Keratinocyte (primary cell): ENCODE measurements at regions not wholly inside any gene's neighbourhood (a gene's known extent, or its start where the extent isn't known, plus 50 kb on each side); places are given as distances from the start of the nearest gene placed in this dataset.

Experiments used
- DNase-seq: peaks from one replicate; pipeline ENCODE4 v3.0.0-alpha.2; 2011; ENCODE audit warnings: low read depth, missing footprints, low spot score
- FAIRE-seq: peaks from 2 replicates; lab custom pipeline; 2011; peaks lifted over from hg19 to GRCh38; lab: Jason Lieb, UNC
- H2AFZ ChIP-seq: 2 replicates; pipeline ENCODE4 v1.6.0; 2012; ENCODE audit warnings: low read length, control low read depth, inconsistent platforms; ENCODE audit not compliant: control insufficient read depth
- H3K27ac ChIP-seq: 2 replicates; pipeline ENCODE4 v1.5.1; 2011; ENCODE audit warnings: low read length; ENCODE audit not compliant: control insufficient read depth, insufficient read depth
- H3K27me3 ChIP-seq: 3 replicates; pipeline ENCODE4 v1.6.0; 2011; ENCODE audit warnings: low read length; ENCODE audit not compliant: control insufficient read depth, insufficient read depth; ENCODE audit errors: extremely low read depth
- H3K36me3 ChIP-seq, 2 experiments: 2 replicates in 1 of 2; 3 replicates in 1 of 2; pipeline ENCODE4 v1.5.1; 2011; ENCODE audit warnings: low read length in 2 of 2, mild to moderate bottlenecking in 1 of 2; ENCODE audit not compliant: control insufficient read depth in 2 of 2, insufficient read depth in 2 of 2; ENCODE audit errors: extremely low read depth in 1 of 2
- H3K4me1 ChIP-seq: 3 replicates; pipeline ENCODE4 v1.5.1; 2011; ENCODE audit warnings: low read length; ENCODE audit not compliant: control insufficient read depth, insufficient read depth; ENCODE audit errors: extremely low read depth
- H3K4me2 ChIP-seq: 3 replicates; pipeline ENCODE4 v1.6.0; 2011; ENCODE audit warnings: low read depth, low read length; ENCODE audit not compliant: control insufficient read depth, insufficient read depth; ENCODE audit errors: extremely low read depth
- H3K4me3 ChIP-seq, 3 experiments: fragments of 200-600 bp in 1 of 3; sonication (generic) in 1 of 3; 2 replicates in 2 of 3; 3 replicates in 1 of 3; pipeline ENCODE4 v1.5.1; 2011 to 2016; ENCODE audit warnings: low read length in 3 of 3, mild to moderate bottlenecking in 3 of 3, control low read depth in 2 of 3, inconsistent platforms in 1 of 3, low read depth in 1 of 3, mixed read lengths in 1 of 3, mixed run types in 1 of 3, moderate library complexity in 1 of 3; ENCODE audit not compliant: control insufficient read depth in 2 of 3, insufficient read depth in 2 of 3; ENCODE audit errors: extremely low read depth in 1 of 3
- H3K79me2 ChIP-seq: 2 replicates; pipeline ENCODE4 v1.6.0; 2012; ENCODE audit warnings: low read length; ENCODE audit not compliant: control insufficient read depth, insufficient read depth
- H3K9ac ChIP-seq: 3 replicates; pipeline ENCODE4 v1.6.0; 2011; ENCODE audit warnings: low read length; ENCODE audit not compliant: control insufficient read depth, insufficient read depth; ENCODE audit errors: extremely low read depth
- H3K9me1 ChIP-seq: 3 replicates; pipeline ENCODE4 v1.6.0; 2011; ENCODE audit warnings: low read length; ENCODE audit not compliant: control insufficient read depth, insufficient read depth; ENCODE audit errors: extremely low read depth
- H3K9me3 ChIP-seq: 2 replicates; pipeline ENCODE4 v1.5.1; 2012; ENCODE audit warnings: low read depth, low read length; ENCODE audit not compliant: control insufficient read depth
- H4K20me1 ChIP-seq: 3 replicates; pipeline ENCODE4 v1.6.0; 2011; ENCODE audit warnings: low read length; ENCODE audit not compliant: control insufficient read depth, insufficient read depth; ENCODE audit errors: extremely low read depth
- EZH2 ChIP-seq: IDR thresholded peaks from one replicate; pipeline ENCODE4 v1.6.1; 2012; ENCODE audit warnings: inconsistent platforms, mild to moderate bottlenecking, low read length, moderate library complexity
- dilution Hi-C: fragments of 300-500 bp; cut with MboI; formaldehyde crosslinking; loops from one replicate; pipeline ENCODE4 v1.7.0; 2020; ENCODE audit warnings: low sequenced_read_pairs; ENCODE audit not compliant: extremely low pct_ligation_motif_present
- TF ChIP-seq, protein P1 (sequence below), 3 experiments: IDR thresholded peaks in 1 of 3; conservative IDR thresholded peaks in 1 of 3; optimal IDR thresholded peaks in 1 of 3; 2 replicates in 2 of 3; 3 replicates in 1 of 3; pipeline versions ENCODE3 to v1.5.1; 2011; ENCODE audit warnings: low read length in 3 of 3, mild to moderate bottlenecking in 3 of 3, moderate library complexity in 2 of 3, control low read depth in 1 of 3, inconsistent platforms in 1 of 3; ENCODE audit not compliant: insufficient read depth in 2 of 3; ENCODE audit errors: extremely low read depth in 1 of 3

DNA sequence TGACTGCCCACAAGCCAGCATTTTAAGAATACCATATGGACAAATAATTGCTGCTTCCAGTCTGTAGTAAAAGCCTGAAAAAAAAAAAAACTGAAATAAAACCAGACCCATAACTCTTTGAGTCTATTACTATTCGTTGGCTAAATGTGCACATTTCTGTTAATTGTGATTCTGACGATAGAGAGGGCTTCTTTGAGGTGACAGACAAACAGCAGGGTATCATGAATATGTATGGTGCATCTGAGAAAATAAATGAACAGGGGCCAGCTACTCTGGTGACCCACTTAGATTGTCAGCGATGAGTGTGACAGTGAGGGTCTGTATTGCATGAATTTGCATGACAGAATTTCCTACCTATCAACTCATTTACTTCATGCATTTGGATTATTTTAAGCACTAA, 427.8 kb upstream of the SOX11 start:
- FAIRE-seq (no peak), DNase-seq (no peak)
- Histone ChIP-seq H3K27me3 (no peaks in the 10 kb centered on the region), H3K36me3 (no peaks in the 10 kb centered on the region), H2AFZ (no peak overlapping the region), H3K9ac (no peak overlapping the region), H3K9me3 (peaks cover 1% of the 10 kb centered on the region), H3K4me1 (no peaks in the 10 kb centered on the region), H3K4me3 (no peak overlapping the region), H3K79me2 (no peaks in the 10 kb centered on the region), H3K9me1 (no peaks in the 10 kb centered on the region), H4K20me1 (no peaks in the 10 kb centered on the region), H3K27ac (no peak overlapping the region), H3K4me2 (no peak overlapping the region)
- dilution Hi-C loops: no loop called here
- TF ChIP-seq, protein P1, sequence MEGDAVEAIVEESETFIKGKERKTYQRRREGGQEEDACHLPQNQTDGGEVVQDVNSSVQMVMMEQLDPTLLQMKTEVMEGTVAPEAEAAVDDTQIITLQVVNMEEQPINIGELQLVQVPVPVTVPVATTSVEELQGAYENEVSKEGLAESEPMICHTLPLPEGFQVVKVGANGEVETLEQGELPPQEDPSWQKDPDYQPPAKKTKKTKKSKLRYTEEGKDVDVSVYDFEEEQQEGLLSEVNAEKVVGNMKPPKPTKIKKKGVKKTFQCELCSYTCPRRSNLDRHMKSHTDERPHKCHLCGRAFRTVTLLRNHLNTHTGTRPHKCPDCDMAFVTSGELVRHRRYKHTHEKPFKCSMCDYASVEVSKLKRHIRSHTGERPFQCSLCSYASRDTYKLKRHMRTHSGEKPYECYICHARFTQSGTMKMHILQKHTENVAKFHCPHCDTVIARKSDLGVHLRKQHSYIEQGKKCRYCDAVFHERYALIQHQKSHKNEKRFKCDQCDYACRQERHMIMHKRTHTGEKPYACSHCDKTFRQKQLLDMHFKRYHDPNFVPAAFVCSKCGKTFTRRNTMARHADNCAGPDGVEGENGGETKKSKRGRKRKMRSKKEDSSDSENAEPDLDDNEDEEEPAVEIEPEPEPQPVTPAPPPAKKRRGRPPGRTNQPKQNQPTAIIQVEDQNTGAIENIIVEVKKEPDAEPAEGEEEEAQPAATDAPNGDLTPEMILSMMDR (optimal IDR thresholded peaks at IDR 0.05 in 1 of 3, IDR thresholded peaks at IDR 0.05 in 1 of 3, conservative IDR thresholded peaks at IDR 0.05 in 1 of 3; ENCODE audit: extremely low read depth in 1 of 3, insufficient read depth in 2 of 3, low read length in 3 of 3): no peak
- no peak for TF ChIP-seq EZH2

GRCh38 chr2:5285061-5285460, 407.1 kb upstream of the SOX11 start:
- Histone ChIP-seq H3K9ac (no peak overlapping the region), H3K27ac (no peak overlapping the region), H3K4me3 (no peak overlapping the region), H3K27me3 (no peaks in the 10 kb centered on the region), H3K4me2 (no peak overlapping the region), H2AFZ (no peak overlapping the region), H3K79me2 (no peaks in the 10 kb centered on the region), H4K20me1 (no peaks in the 10 kb centered on the region), H3K36me3 (no peaks in the 10 kb centered on the region), H3K9me1 (no peaks in the 10 kb centered on the region), H3K4me1 (no peaks in the 10 kb centered on the region), H3K9me3 (peaks cover 8% of the 10 kb centered on the region)
- DNase-seq: no peak
- dilution Hi-C loops: no loop called here
- TF ChIP-seq EZH2: no peak
- TF ChIP-seq, protein P1 (optimal IDR thresholded peaks at IDR 0.05 in 1 of 3, IDR thresholded peaks at IDR 0.05 in 1 of 3, conservative IDR thresholded peaks at IDR 0.05 in 1 of 3; ENCODE audit: extremely low read depth in 1 of 3, insufficient read depth in 2 of 3, low read length in 3 of 3): no peak
- no peak for FAIRE-seq
